K562 (cell line): ENCODE measurements at regions not wholly inside any gene's neighbourhood (a gene's known extent, or its start where the extent isn't known, plus 50 kb on each side); places are given as distances from the start of the nearest gene placed in this dataset.
A peak's percentile ranks its signal among the peaks of the same experiment; 100 is the strongest.
"Not testable (repeated sequence)": the region's sequence is repeated elsewhere in the genome, so short reads cannot be mapped to it uniquely, and the experiment has no call there.

Experiments used
- ATAC-seq: fragments of 200-7000 bp; cut with Tn5 transposase; 3 replicates; pipeline ENCODE4 v1.9.1; 2020; ENCODE audit warnings: moderate library complexity
- BruUV-seq: library from RNA; stranded (reverse); fragments of 400-500 nt; replicated peaks from 2 replicates; lab custom pipeline; 2021; lab: Mats Ljungman, UMichigan
- CTCF ChIA-PET: fragments of 300-600 bp; formaldehyde crosslinking; extraction: SDS; loops from one replicate; lab custom pipeline; 2021; ENCODE audit warnings: low intra/inter-chr PET ratio; lab: Yijun Ruan, JAX
- POLR2A ChIA-PET: fragments of 300-600, 350-650 bp; sonication (Branson Sonifier 250); formaldehyde crosslinking; extraction: SDS; loops from one replicate; lab custom pipeline; 2021; ENCODE audit warnings: antibody characterized with exemption, inconsistent platforms; lab: Yijun Ruan, JAX
- DNase-seq, 4 experiments: peaks; one replicate each; pipeline versions ENCODE4 v3.0.0 to v3.0.0-alpha.2; 2011 to 2018; ENCODE audit warnings: low spot score in 3 of 4, mixed read lengths in 3 of 4; ENCODE audit errors: extremely low read depth in 1 of 4
- FAIRE-seq: peaks from 2 replicates; lab custom pipeline; 2011; peaks lifted over from hg19 to GRCh38; lab: Jason Lieb, UNC
- H2AFZ ChIP-seq: 2 replicates; pipeline ENCODE4 v1.6.0; 2011; ENCODE audit warnings: low read depth, low read length, control low read depth, inconsistent platforms
- H3K27ac ChIP-seq: fragments of 200-600 bp; 3 replicates; pipeline ENCODE4 v1.8.0; 2011; ENCODE audit warnings: low read depth, mild to moderate bottlenecking, control low read depth, inconsistent platforms, low read length, moderate library complexity, mixed read lengths; ENCODE audit errors: extremely low read depth
- H3K27me3 ChIP-seq, 2 experiments: fragments of 300-600 bp in 1 of 2; 2 replicates in 1 of 2; 3 replicates in 1 of 2; pipeline versions ENCODE4 v1.6.0 to v1.8.0; 2011; ENCODE audit warnings: inconsistent platforms in 2 of 2, low read length in 2 of 2, mild to moderate bottlenecking in 1 of 2, mixed read lengths in 1 of 2, moderate library complexity in 1 of 2; ENCODE audit not compliant: control insufficient read depth in 2 of 2, insufficient read depth in 2 of 2
- H3K36me3 ChIP-seq: fragments of 300-600 bp; 3 replicates; pipeline ENCODE4 v1.8.0; 2011; ENCODE audit warnings: mild to moderate bottlenecking, low read length, inconsistent platforms; ENCODE audit not compliant: control insufficient read depth, insufficient read depth
- H3K4me1 ChIP-seq, 2 experiments: fragments of 200-600 bp in 1 of 2; replicated peaks in 1 of 2; 2 replicates in 1 of 2; 3 replicates in 1 of 2; pipeline versions ENCODE4 v1.5.1 to v1.8.0; 2011; ENCODE audit warnings: inconsistent platforms in 2 of 2, low read length in 2 of 2, mild to moderate bottlenecking in 1 of 2, mixed read lengths in 1 of 2, moderate library complexity in 1 of 2; ENCODE audit not compliant: control insufficient read depth in 2 of 2, insufficient read depth in 2 of 2
- H3K4me2 ChIP-seq: 2 replicates; pipeline ENCODE4 v1.6.1; 2011; ENCODE audit warnings: low read length, control low read depth, inconsistent platforms, mixed read lengths; ENCODE audit not compliant: insufficient read depth
- H3K4me3 ChIP-seq: fragments of 200-600 bp; sonication (generic), shearing (Covaris generic); 2 replicates; pipeline ENCODE4 v1.5.1; 2016; ENCODE audit warnings: control low read depth, inconsistent platforms
- H3K79me2 ChIP-seq: fragments of 200-600 bp; 3 replicates; pipeline ENCODE4 v1.8.0; 2011; ENCODE audit warnings: low read length, inconsistent platforms; ENCODE audit not compliant: control insufficient read depth, insufficient read depth
- H3K9ac ChIP-seq, 2 experiments: 2 replicates each; pipeline versions ENCODE4 v1.6.0 to v1.6.1; 2011; ENCODE audit warnings: low read depth in 2 of 2, low read length in 2 of 2, control low read depth in 1 of 2, inconsistent platforms in 1 of 2, mild to moderate bottlenecking in 1 of 2, mixed read lengths in 1 of 2; ENCODE audit not compliant: insufficient read depth in 1 of 2
- H3K9me1 ChIP-seq: one replicate; pipeline ENCODE4 v1.6.0; 2011; ENCODE audit warnings: inconsistent platforms, mild to moderate bottlenecking, low read length, moderate library complexity; ENCODE audit not compliant: control insufficient read depth, insufficient read depth
- H3K9me3 ChIP-seq: replicated peaks from 2 replicates; pipeline ENCODE4 v1.5.1; 2011; ENCODE audit warnings: low read depth, low read length, inconsistent platforms; ENCODE audit not compliant: control insufficient read depth, insufficient read depth
- H4K20me1 ChIP-seq: replicated peaks from 2 replicates; pipeline ENCODE4 v1.6.1; 2011; ENCODE audit warnings: low read length, inconsistent platforms, mixed read lengths; ENCODE audit not compliant: control insufficient read depth, insufficient read depth
- BCOR ChIP-seq: fragments of 450-650 bp; IDR thresholded peaks from 2 replicates; pipeline ENCODE4 v1.6.1; 2016
- CEBPZ ChIP-seq: fragments of 150-350 bp; IDR thresholded peaks from 2 replicates; pipeline ENCODE4 v1.6.1; 2014; ENCODE audit warnings: low read depth, mild to moderate bottlenecking, low read length, borderline replicate concordance
- RBM25 ChIP-seq: fragments of 200-400 bp; formaldehyde crosslinking; IDR thresholded peaks from 2 replicates; pipeline ENCODE4 v1.6.1; 2018; ENCODE audit warnings: low read length, low read depth, moderate library complexity; ENCODE audit not compliant: severe bottlenecking
- ZFP36 ChIP-seq: fragments of 150-350 bp; IDR thresholded peaks from 2 replicates; pipeline ENCODE4 v1.6.1; 2018; ENCODE audit warnings: low read length, low read depth; ENCODE audit not compliant: partially characterized antibody
- WGBS: fragments of 100-300 bp; shearing (Covaris generic); methylation state at CpG from one replicate; pipeline ENCODE4 v1.1.6; 2016; ENCODE audit warnings: low coverage, mixed read lengths; ENCODE audit not compliant: insufficient coverage; ENCODE audit errors: missing lambda C conversion rate; 5-methylcytosine and 5-hydroxymethylcytosine counted together
- in situ Hi-C: fragments of 300-500 bp; cut with MboI; formaldehyde crosslinking; loops from 4 replicates; pipeline ENCODE4 v1.15.0; 2018; ENCODE audit warnings: inconsistent platforms, mixed read lengths
- intact Hi-C: fragments of 100-400 bp; cut with micrococcal nuclease; formaldehyde crosslinking; loops from 2 replicates; pipeline ENCODE4 v1.14.2; 2022

DNA sequence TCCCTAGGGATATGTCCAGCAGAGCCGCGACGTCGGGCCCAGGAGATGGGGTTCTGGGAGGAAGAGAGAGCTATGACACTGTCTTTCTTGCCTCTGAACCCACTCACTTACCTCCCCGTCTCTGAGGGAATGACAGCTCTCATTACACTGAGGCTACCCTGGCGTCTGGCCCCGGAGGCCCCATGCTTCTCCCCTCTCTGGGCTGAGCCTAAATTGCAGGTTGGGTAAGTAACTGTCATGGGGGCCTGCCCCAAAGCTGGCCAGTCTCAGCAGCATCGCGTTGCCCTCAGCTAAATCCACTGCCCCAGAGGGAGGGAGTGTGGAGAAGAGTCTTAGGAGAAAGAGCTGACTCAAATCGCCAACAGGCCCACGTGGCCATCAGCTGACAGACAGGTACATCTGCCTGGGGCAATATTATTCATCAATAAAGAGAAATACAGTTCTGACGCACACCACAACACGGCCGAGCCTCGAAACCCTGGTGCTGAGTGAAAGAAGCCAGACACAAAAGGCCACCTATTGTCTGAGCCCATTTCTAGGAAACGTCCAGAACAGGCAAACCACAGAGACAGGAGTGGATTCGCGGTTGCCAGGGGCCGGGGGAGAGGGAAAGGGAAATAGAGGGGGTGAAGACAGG lies 156.4 kb downstream of the C16orf95 start (continued):
- no peak for TF ChIP-seq CEBPZ

- in situ Hi-C loops, H3K36me3 ChIP-seq, BruUV-seq, H2AFZ ChIP-seq, FAIRE-seq, intact Hi-C loops, ATAC-seq, H3K9ac ChIP-seq, POLR2A ChIA-PET, H3K9me3 ChIP-seq, H3K9me1 ChIP-seq, H3K4me2 ChIP-seq, H4K20me1 ChIP-seq, DNase-seq, H3K4me1 ChIP-seq, H3K27ac ChIP-seq, H3K4me3 ChIP-seq, CTCF ChIA-PET, H3K79me2 ChIP-seq: not testable (repeated sequence)
- peak; percentile 62 for TF ChIP-seq RBM25
- peak; percentile 48 for TF ChIP-seq ZFP36
- 0 out of 2 replicates have a peak, but pooled peaks have one; percentile 35 for TF ChIP-seq BCOR
- H3K27me3 ChIP-seq = peaks cover 7 to 21% of the 10 kb centered on the region in 2 experiments; a peak in 3 of 5 replicates
- WGBS = 11% methylated on average over 7 of the region's 7 CpGs
Measured at GRCh38 chr16:87161410-87161809, 155.8 kb downstream of the C16orf95 start.
